ENCODE measurements at regions not wholly inside any gene's neighbourhood (a gene's known extent, or its start where the extent isn't known, plus 50 kb on each side); places are given as distances from the start of the nearest gene placed in this dataset.

DNA sequence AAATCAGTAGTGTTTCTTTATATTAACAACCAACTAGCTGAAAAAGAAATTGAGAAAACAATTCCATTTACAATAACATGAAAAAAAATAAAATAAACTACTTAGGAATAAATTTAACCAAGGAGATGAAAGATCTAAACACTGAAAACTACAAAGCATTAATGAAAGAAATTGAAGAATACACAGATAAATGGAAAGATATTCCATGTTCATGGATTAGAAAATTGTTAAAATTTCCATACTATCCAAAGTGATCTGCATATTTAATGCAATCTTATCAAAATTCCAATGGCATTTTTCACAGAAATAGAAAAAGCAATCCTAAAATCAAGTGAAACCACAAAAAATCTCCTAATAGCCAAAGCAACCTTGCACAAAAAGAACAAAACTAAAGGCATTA, 320.2 kb upstream of the GRAMD2B start:
- H3K27me3 ChIP-seq = no peaks in the 10 kb centered on the region
- TF ChIP-seq EP300 (IDR thresholded peaks at IDR 0.05) = no peak
- no peak for TF ChIP-seq POLR2A (IDR thresholded peaks at IDR 0.05)
- TF ChIP-seq POLR2AphosphoS5 (IDR thresholded peaks at IDR 0.05) = no peak
- TF ChIP-seq, protein P1, sequence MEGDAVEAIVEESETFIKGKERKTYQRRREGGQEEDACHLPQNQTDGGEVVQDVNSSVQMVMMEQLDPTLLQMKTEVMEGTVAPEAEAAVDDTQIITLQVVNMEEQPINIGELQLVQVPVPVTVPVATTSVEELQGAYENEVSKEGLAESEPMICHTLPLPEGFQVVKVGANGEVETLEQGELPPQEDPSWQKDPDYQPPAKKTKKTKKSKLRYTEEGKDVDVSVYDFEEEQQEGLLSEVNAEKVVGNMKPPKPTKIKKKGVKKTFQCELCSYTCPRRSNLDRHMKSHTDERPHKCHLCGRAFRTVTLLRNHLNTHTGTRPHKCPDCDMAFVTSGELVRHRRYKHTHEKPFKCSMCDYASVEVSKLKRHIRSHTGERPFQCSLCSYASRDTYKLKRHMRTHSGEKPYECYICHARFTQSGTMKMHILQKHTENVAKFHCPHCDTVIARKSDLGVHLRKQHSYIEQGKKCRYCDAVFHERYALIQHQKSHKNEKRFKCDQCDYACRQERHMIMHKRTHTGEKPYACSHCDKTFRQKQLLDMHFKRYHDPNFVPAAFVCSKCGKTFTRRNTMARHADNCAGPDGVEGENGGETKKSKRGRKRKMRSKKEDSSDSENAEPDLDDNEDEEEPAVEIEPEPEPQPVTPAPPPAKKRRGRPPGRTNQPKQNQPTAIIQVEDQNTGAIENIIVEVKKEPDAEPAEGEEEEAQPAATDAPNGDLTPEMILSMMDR (IDR thresholded peaks at IDR 0.05) = no peak
- DNase-seq = no peak
- no peaks in the 10 kb centered on the region for H3K9me3 ChIP-seq
- H3K4me3 ChIP-seq = no peak overlapping the region
- no peaks in the 10 kb centered on the region for H3K36me3 ChIP-seq
- no peak overlapping the region for H3K27ac ChIP-seq
- no peaks in the 10 kb centered on the region for H3K4me1 ChIP-seq
- intact Hi-C loops (cut with DNase I) = no loop called here

DNA sequence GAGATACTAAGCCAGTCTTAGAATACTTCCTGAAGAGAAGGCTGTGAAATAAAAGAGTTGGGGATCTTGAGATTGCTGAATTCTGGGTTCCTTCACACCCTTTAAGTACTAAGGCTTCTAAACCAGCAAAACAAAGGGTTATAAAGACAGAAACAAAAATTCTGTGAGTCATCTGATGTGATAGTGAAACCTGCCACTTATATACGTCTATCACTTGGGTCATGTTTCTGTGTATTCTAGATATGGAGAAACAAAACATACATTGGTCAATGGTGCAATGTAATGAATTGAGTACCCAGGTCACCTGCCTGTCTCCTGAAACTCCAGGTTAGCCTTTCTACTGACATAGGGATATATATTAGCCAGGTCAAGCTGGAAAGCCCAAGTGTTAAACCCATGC, 319.3 kb upstream of the GRAMD2B start:
- no peak for DNase-seq
- H3K36me3 ChIP-seq = no peaks in the 10 kb centered on the region
- no peak for TF ChIP-seq EP300 (IDR thresholded peaks at IDR 0.05)
- TF ChIP-seq, protein P1 (IDR thresholded peaks at IDR 0.05) = no peak
- TF ChIP-seq POLR2AphosphoS5 (IDR thresholded peaks at IDR 0.05) = no peak
- no peak for TF ChIP-seq POLR2A (IDR thresholded peaks at IDR 0.05)
- intact Hi-C loops (cut with DNase I) = no loop called here
- 51 to 75% methylated on average over 1 of the region's 1 CpG for WGBS, 2 donors
- no peak overlapping the region for H3K4me3 ChIP-seq
- H3K9me3 ChIP-seq = no peaks in the 10 kb centered on the region
- no peak overlapping the region for H3K27ac ChIP-seq
- H3K4me1 ChIP-seq = no peaks in the 10 kb centered on the region
- H3K27me3 ChIP-seq = no peaks in the 10 kb centered on the region

- Histone ChIP-seq H3K4me1 (no peaks in the 10 kb centered on the region), H3K9me3 (no peaks in the 10 kb centered on the region), H3K36me3 (no peaks in the 10 kb centered on the region), H3K4me3 (no peak overlapping the region), H3K27me3 (no peaks in the 10 kb centered on the region), H3K27ac (no peak overlapping the region)
- DNase-seq = no peak
- no peak for TF ChIP-seq POLR2AphosphoS5 (IDR thresholded peaks at IDR 0.05)
- no peak for TF ChIP-seq EP300 (IDR thresholded peaks at IDR 0.05)
- intact Hi-C loops (cut with DNase I) = no loop called here
Measured at GRCh38 chr5:126104341-126104740, 318.9 kb upstream of the GRAMD2B start.

DNA sequence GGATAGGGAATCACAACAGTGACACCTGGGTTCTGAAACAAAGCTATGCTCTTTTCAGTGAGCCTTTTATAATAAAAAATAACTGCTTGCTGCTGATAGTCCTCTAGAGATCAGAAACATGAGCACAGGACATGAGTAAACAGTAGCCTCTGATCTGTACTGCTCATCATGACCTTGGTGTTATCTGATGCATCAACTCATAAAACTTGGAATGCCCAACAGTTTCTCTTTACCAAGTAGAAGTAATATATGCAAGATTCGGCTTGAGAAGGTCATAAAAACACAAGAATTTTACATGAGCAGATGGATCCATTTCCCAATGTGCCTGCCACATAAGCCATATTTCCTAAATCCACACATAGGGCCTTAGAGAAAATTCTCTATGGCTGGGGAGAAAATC, 318.3 kb upstream of the GRAMD2B start:
- no peaks in the 10 kb centered on the region for H3K36me3 ChIP-seq
- H3K27me3 ChIP-seq = no peaks in the 10 kb centered on the region
- no peak for TF ChIP-seq EP300 (IDR thresholded peaks at IDR 0.05)
- no peak for TF ChIP-seq POLR2A (IDR thresholded peaks at IDR 0.05)
- no peak for TF ChIP-seq POLR2AphosphoS5 (IDR thresholded peaks at IDR 0.05)
- TF ChIP-seq, protein P1 (IDR thresholded peaks at IDR 0.05) = no peak
- DNase-seq = no peak
- intact Hi-C loops (cut with DNase I) = no loop called here
- H3K9me3 ChIP-seq = no peaks in the 10 kb centered on the region
- H3K4me1 ChIP-seq = no peaks in the 10 kb centered on the region
- no peak overlapping the region for H3K4me3 ChIP-seq
- no peak overlapping the region for H3K27ac ChIP-seq
- 0 to 3% methylated on average over 1 of the region's 1 CpG for WGBS, 2 donors

DNA sequence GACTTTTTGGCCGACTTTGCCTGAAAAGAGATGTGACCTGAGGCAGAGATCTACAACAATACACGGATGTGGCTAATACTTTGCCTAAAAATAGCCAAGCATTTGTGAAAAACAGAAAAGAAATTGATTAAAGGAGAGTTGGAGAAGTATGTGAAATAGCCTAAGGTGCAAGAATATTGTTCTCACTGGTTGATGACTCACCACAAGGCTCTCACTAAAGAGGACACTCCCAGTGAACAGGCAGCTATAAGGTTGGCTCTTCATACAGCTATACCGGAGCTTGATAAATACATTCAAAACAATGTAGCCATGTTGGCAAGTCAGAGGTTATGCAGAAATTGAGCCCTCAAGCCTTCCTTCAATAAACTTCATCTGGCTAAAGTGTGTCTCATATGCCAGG, 317.2 kb upstream of the GRAMD2B start:
- no peaks in the 10 kb centered on the region for H3K27me3 ChIP-seq
- H3K9me3 ChIP-seq = no peaks in the 10 kb centered on the region
- H3K36me3 ChIP-seq = no peaks in the 10 kb centered on the region
- WGBS, 2 donors = 85 to 90% methylated on average over 3 of the region's 3 CpGs
- no peaks in the 10 kb centered on the region for H3K4me1 ChIP-seq
- H3K27ac ChIP-seq = no peak overlapping the region
- TF ChIP-seq, protein P1 (IDR thresholded peaks at IDR 0.05) = no peak
- TF ChIP-seq POLR2AphosphoS5 (IDR thresholded peaks at IDR 0.05) (no peak), EP300 (IDR thresholded peaks at IDR 0.05) (no peak), POLR2A (IDR thresholded peaks at IDR 0.05) (no peak)
- H3K4me3 ChIP-seq = no peak overlapping the region
- intact Hi-C loops (cut with DNase I) = no loop called here
- no peak for DNase-seq

All from sigmoid colon (tissue), 6 donors.